Lower lobe of right lung (tissue), 2 donors: ENCODE measurements at regions not wholly inside any gene's neighbourhood (a gene's known extent, or its start where the extent isn't known, plus 50 kb on each side); places are given as distances from the start of the nearest gene placed in this dataset.
"Not testable (repeated sequence)": the region's sequence is repeated elsewhere in the genome, so short reads cannot be mapped to it uniquely, and the experiment has no call there.

Experiments
- ATAC-seq, 2 donors: fragments of 200-7000 bp; cut with Tn5 transposase; one replicate each; pipeline ENCODE4 v1.9.1; 2020 to 2022; ENCODE audit warnings: mild to moderate bottlenecking in 2 of 2, moderate library complexity in 2 of 2
- DNase-seq: peaks from one replicate; pipeline ENCODE4 v3.0.0-alpha.2; 2020
- H3K27ac ChIP-seq: fragments of 200-600 bp; one replicate; pipeline ENCODE4 v1.8.0; 2022
- H3K27me3 ChIP-seq: fragments of 200-600 bp; one replicate; pipeline ENCODE4 v1.8.0; 2022; ENCODE audit warnings: low read depth
- H3K36me3 ChIP-seq: fragments of 200-600 bp; one replicate; pipeline ENCODE4 v1.8.0; 2022; ENCODE audit warnings: mild to moderate bottlenecking
- H3K4me1 ChIP-seq: fragments of 200-600 bp; one replicate; pipeline ENCODE4 v1.8.0; 2022
- H3K4me3 ChIP-seq: fragments of 200-600 bp; one replicate; pipeline ENCODE4 v1.8.0; 2022; ENCODE audit warnings: mild to moderate bottlenecking
- H3K9me3 ChIP-seq: fragments of 200-600 bp; one replicate; pipeline ENCODE4 v1.8.0; 2022
- CTCF ChIP-seq: fragments of 200-600 bp; IDR thresholded peaks from one replicate; pipeline ENCODE4 v1.8.0; 2022; ENCODE audit warnings: antibody characterized with exemption, mild to moderate bottlenecking
- intact Hi-C: fragments of 100-400 bp; cut with DNase I; formaldehyde crosslinking; loops from one replicate; pipeline ENCODE4 v1.11.0; 2022
- donor health status: DM: no; HTN: yes; CAD: no; lungs with severe emphysema.

GRCh38 chr6:86609549-86610388, 327.6 kb upstream of the HTR1E start:
- Histone ChIP-seq H3K36me3 (no peaks in the 10 kb centered on the region), H3K27me3 (no peaks in the 10 kb centered on the region), H3K27ac (no peak overlapping the region), H3K4me3 (no peak overlapping the region), H3K4me1 (no peaks in the 10 kb centered on the region), H3K9me3 (no peaks in the 10 kb centered on the region)
- intact Hi-C loops, result no loop called here
- DNase-seq (no peak), ATAC-seq (no peak)
- TF ChIP-seq CTCF, result no peak

- H3K4me3 ChIP-seq, H3K4me1 ChIP-seq, DNase-seq, H3K27me3 ChIP-seq, H3K36me3 ChIP-seq, ATAC-seq, intact Hi-C loops, H3K27ac ChIP-seq, H3K9me3 ChIP-seq: not testable (repeated sequence)
Observed at GRCh38 chr6:86603364-86603763, 334.0 kb upstream of the HTR1E start.

- H3K27ac ChIP-seq, H3K4me1 ChIP-seq, H3K27me3 ChIP-seq, DNase-seq, H3K4me3 ChIP-seq, ATAC-seq, H3K36me3 ChIP-seq, H3K9me3 ChIP-seq, intact Hi-C loops: not testable (repeated sequence)
Observed at GRCh38 chr6:86602093-86602492, 335.2 kb upstream of the HTR1E start.

GRCh38 chr6:86598969-86599368, 338.4 kb upstream of the HTR1E start:
- DNase-seq, H3K9me3 ChIP-seq, H3K27me3 ChIP-seq, H3K27ac ChIP-seq, H3K36me3 ChIP-seq, ATAC-seq, H3K4me1 ChIP-seq, intact Hi-C loops, H3K4me3 ChIP-seq: not testable (repeated sequence)

GRCh38 chr6:86595641-86596040, 341.7 kb upstream of the HTR1E start:
- H3K4me1 ChIP-seq, result no peaks in the 10 kb centered on the region
- TF ChIP-seq CTCF, result no peak
- no peaks in the 10 kb centered on the region for H3K27me3 ChIP-seq
- intact Hi-C loops, result no loop called here
- no peak overlapping the region for H3K4me3 ChIP-seq
- DNase-seq (no peak), ATAC-seq (no peak)
- H3K36me3 ChIP-seq, result no peaks in the 10 kb centered on the region
- no peaks in the 10 kb centered on the region for H3K9me3 ChIP-seq
- H3K27ac ChIP-seq, result no peak overlapping the region

- Histone ChIP-seq H3K4me3 (no peak overlapping the region), H3K36me3 (no peaks in the 10 kb centered on the region), H3K27ac (no peak overlapping the region), H3K9me3 (peaks cover 22% of the 10 kb centered on the region), H3K27me3 (no peaks in the 10 kb centered on the region), H3K4me1 (no peaks in the 10 kb centered on the region)
- intact Hi-C loops, result no loop called here
- no peak for TF ChIP-seq CTCF
- DNase-seq (no peak), ATAC-seq (no peak)
Observed at GRCh38 chr6:86586195-86586594, 351.1 kb upstream of the HTR1E start.

GRCh38 chr6:86581833-86582232, 355.5 kb upstream of the HTR1E start:
- Histone ChIP-seq H3K9me3 (peaks cover 22% of the 10 kb centered on the region), H3K4me1 (no peaks in the 10 kb centered on the region), H3K27me3 (no peaks in the 10 kb centered on the region), H3K36me3 (no peaks in the 10 kb centered on the region), H3K4me3 (no peak overlapping the region), H3K27ac (no peak overlapping the region)
- DNase-seq (no peak), ATAC-seq (no peak)
- TF ChIP-seq CTCF, result no peak
- intact Hi-C loops, result no loop called here
